B cell (primary cell): ENCODE measurements at regions not wholly inside any gene's neighbourhood (a gene's known extent, or its start where the extent isn't known, plus 50 kb on each side); places are given as distances from the start of the nearest gene placed in this dataset.

ENCODE experiments used
- ATAC-seq: fragments of 200-7000 bp; cut with Tn5 transposase; one replicate; pipeline ENCODE4 v1.10.0; 2021; ENCODE audit warnings: low read depth, mild to moderate bottlenecking, moderate number of reproducible peaks, moderate library complexity
- CTCF ChIA-PET: fragments of 350-600 bp; sonication (Branson Sonifier 250); formaldehyde crosslinking; loops from one replicate; lab custom pipeline; 2021; ENCODE audit warnings: antibody characterized with exemption, inconsistent platforms; lab: Charles Lee
- POLR2A ChIA-PET: fragments of 350-600 bp; sonication (Branson Sonifier 250); formaldehyde crosslinking; loops from one replicate; lab custom pipeline; 2021; ENCODE audit warnings: antibody characterized with exemption; lab: Charles Lee
- DNase-seq: peaks from one replicate; pipeline ENCODE4 v3.0.0; 2013
- H2AFZ ChIP-seq: 2 replicates; pipeline ENCODE4 v1.6.1; 2012; ENCODE audit warnings: mild to moderate bottlenecking, low read depth, low read length; ENCODE audit not compliant: insufficient read depth, poor library complexity, severe bottlenecking
- H3K27ac ChIP-seq, 2 donors: 1 replicate in 1 of 2; 2 replicates in 1 of 2; pipeline ENCODE4 v1.5.1; 2012 to 2013; ENCODE audit warnings: low read length in 2 of 2, mild to moderate bottlenecking in 2 of 2, moderate library complexity in 1 of 2
- H3K27me3 ChIP-seq, 4 experiments: fragments of 200-600 bp in 1 of 4; sonication (generic) in 1 of 4; replicated peaks in 1 of 4; 1 replicate in 2 of 4; 2 replicates in 2 of 4; pipeline versions ENCODE4 v1.6.1 to v1.7.0; 2013 to 2016; ENCODE audit warnings: low read length in 3 of 4, mild to moderate bottlenecking in 2 of 4, mixed read lengths in 1 of 4, moderate library complexity in 1 of 4; ENCODE audit not compliant: insufficient read depth in 4 of 4, control insufficient read depth in 3 of 4; ENCODE audit errors: control extremely low read depth in 1 of 4
- H3K36me3 ChIP-seq, 2 experiments: replicated peaks in 1 of 2; 1 replicate in 1 of 2; 2 replicates in 1 of 2; pipeline versions ENCODE4 v1.6.1 to v1.7.1; 2013; ENCODE audit warnings: low read length in 1 of 2; ENCODE audit not compliant: insufficient read depth in 2 of 2, control insufficient read depth in 1 of 2; ENCODE audit errors: control extremely low read depth in 1 of 2, extremely low read depth in 1 of 2
- H3K4me1 ChIP-seq, 2 donors: fragments of 200-600 bp in 1 of 2; sonication (generic) in 1 of 2; 1 replicate in 1 of 2; 2 replicates in 1 of 2; pipeline versions ENCODE4 v1.5.1 to v1.6.1; 2013 to 2017; ENCODE audit warnings: low read length in 2 of 2; ENCODE audit not compliant: control insufficient read depth in 2 of 2, insufficient read depth in 2 of 2
- H3K4me2 ChIP-seq: replicated peaks from 2 replicates; pipeline ENCODE3; 2012; ENCODE audit warnings: mild to moderate bottlenecking, low read depth, low read length; ENCODE audit not compliant: poor library complexity, severe bottlenecking
- H3K4me3 ChIP-seq, 5 experiments: fragments of 200-600 bp in 1 of 5; sonication (generic) in 1 of 5; 1 replicate in 3 of 5; 2 replicates in 2 of 5; pipeline versions ENCODE4 v1.5.1 to v1.7.0; 2011 to 2016; ENCODE audit warnings: low read length in 4 of 5, mild to moderate bottlenecking in 4 of 5, low read depth in 2 of 5, control low read depth in 1 of 5, moderate library complexity in 1 of 5; ENCODE audit not compliant: insufficient read depth in 1 of 5; ENCODE audit errors: control extremely low read depth in 1 of 5, extremely low read depth in 1 of 5
- H3K79me2 ChIP-seq: fragments of 200-600 bp; sonication (generic); one replicate; pipeline ENCODE4 v1.6.0; 2016; ENCODE audit warnings: low read length; ENCODE audit not compliant: control insufficient read depth, insufficient read depth
- H3K9ac ChIP-seq: fragments of 200-600 bp; sonication (generic); 2 replicates; pipeline ENCODE4 v1.6.1; 2017; ENCODE audit warnings: mild to moderate bottlenecking, low read length, moderate library complexity
- H3K9me3 ChIP-seq, 3 donors: one replicate each; pipeline versions ENCODE4 v1.6.1 to v1.7.1; 2013; ENCODE audit warnings: low read length in 2 of 3; ENCODE audit not compliant: control insufficient read depth in 2 of 3, insufficient read depth in 1 of 3; ENCODE audit errors: control extremely low read depth in 1 of 3
- H4K20me1 ChIP-seq: 2 replicates; pipeline ENCODE4 v1.6.0; 2012; ENCODE audit warnings: mild to moderate bottlenecking, low read length; ENCODE audit not compliant: insufficient read depth, control insufficient read depth, poor library complexity, severe bottlenecking
- H3K27ac Mint-ChIP-seq: one replicate; pipeline ENCODE4 v1.8.0; 2021; ENCODE audit warnings: mixed read lengths
- H3K27me3 Mint-ChIP-seq: one replicate; pipeline ENCODE4 v1.8.0; 2021; ENCODE audit warnings: mixed read lengths
- H3K4me1 Mint-ChIP-seq: one replicate; pipeline ENCODE4 v1.8.0; 2021; ENCODE audit warnings: mixed read lengths
- H3K4me3 Mint-ChIP-seq: one replicate; pipeline ENCODE4 v1.8.0; 2021; ENCODE audit warnings: mixed read lengths
- H3K9me3 Mint-ChIP-seq: one replicate; pipeline ENCODE4 v1.8.0; 2022; ENCODE audit warnings: mixed read lengths; ENCODE audit not compliant: insufficient read depth
- EZH2 ChIP-seq: IDR thresholded peaks from 2 replicates; pipeline ENCODE4 v1.6.1; 2012; ENCODE audit warnings: borderline replicate concordance, low read depth, mild to moderate bottlenecking, moderate library complexity, low read length; ENCODE audit not compliant: insufficient read depth, poor library complexity, severe bottlenecking
- WGBS: methylation state at CpG from one replicate; pipeline ENCODE4 v1.1.5; 2013; ENCODE audit warnings: missing lambda C conversion rate; ENCODE audit not compliant: insufficient coverage; 5-methylcytosine and 5-hydroxymethylcytosine counted together
- intact Hi-C: fragments of 100-400 bp; cut with micrococcal nuclease; formaldehyde crosslinking; loops from one replicate; pipeline ENCODE4 v1.10.0; 2022
- TF ChIP-seq, protein P1 (sequence below): fragments of 200-600 bp; IDR thresholded peaks from one replicate; pipeline ENCODE4 v1.8.0; 2022; ENCODE audit warnings: antibody characterized with exemption, mild to moderate bottlenecking

DNA sequence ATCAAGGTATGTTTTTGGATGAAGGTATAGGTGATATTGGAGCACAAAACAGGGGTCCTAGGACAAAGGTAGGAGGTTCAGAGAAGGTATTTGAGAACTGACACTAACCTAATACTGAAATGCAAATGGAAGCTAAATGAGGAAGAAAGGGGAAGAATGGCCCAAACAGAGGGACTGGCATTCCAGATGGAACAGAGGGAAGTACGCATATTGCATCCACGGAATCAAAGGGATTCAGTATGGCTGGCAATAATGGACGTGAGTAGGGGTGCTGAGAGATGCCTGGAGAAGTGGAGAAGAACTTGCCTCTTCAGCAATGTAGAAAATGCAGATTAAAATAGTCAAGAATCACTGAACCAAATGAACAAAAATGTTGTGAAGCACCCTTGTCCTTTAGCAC is 283.5 kb upstream of the DACH1 start:
- TF ChIP-seq, protein P1, sequence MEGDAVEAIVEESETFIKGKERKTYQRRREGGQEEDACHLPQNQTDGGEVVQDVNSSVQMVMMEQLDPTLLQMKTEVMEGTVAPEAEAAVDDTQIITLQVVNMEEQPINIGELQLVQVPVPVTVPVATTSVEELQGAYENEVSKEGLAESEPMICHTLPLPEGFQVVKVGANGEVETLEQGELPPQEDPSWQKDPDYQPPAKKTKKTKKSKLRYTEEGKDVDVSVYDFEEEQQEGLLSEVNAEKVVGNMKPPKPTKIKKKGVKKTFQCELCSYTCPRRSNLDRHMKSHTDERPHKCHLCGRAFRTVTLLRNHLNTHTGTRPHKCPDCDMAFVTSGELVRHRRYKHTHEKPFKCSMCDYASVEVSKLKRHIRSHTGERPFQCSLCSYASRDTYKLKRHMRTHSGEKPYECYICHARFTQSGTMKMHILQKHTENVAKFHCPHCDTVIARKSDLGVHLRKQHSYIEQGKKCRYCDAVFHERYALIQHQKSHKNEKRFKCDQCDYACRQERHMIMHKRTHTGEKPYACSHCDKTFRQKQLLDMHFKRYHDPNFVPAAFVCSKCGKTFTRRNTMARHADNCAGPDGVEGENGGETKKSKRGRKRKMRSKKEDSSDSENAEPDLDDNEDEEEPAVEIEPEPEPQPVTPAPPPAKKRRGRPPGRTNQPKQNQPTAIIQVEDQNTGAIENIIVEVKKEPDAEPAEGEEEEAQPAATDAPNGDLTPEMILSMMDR, result no peak
- TF ChIP-seq EZH2, result no peak
- Mint-ChIP-seq H3K4me3 (no peak overlapping the region), H3K27me3 (no peaks in the 10 kb centered on the region), H3K9me3 (peaks cover 5% of the 10 kb centered on the region), H3K4me1 (no peaks in the 10 kb centered on the region), H3K27ac (no peak overlapping the region)
- no peak overlapping the region for H2AFZ ChIP-seq
- no peaks in the 10 kb centered on the region for H3K4me1 ChIP-seq
- no peaks in the 10 kb centered on the region for H4K20me1 ChIP-seq
- ATAC-seq, result no peak
- no peak overlapping the region for H3K27ac ChIP-seq
- no peak for DNase-seq
- H3K27me3 ChIP-seq, result no peaks in the 10 kb centered on the region
- H3K9ac ChIP-seq, result no peak overlapping the region
- POLR2A ChIA-PET, result no interaction called here
- intact Hi-C loops, result no loop called here
- no peaks in the 10 kb centered on the region for H3K36me3 ChIP-seq
- peaks cover 0 to 3% (median 0%) of the 10 kb centered on the region in 3 donors for H3K9me3 ChIP-seq
- no peak overlapping the region for H3K4me3 ChIP-seq
- H3K79me2 ChIP-seq, result no peaks in the 10 kb centered on the region
- CTCF ChIA-PET, result no interaction called here
- WGBS, result 70% methylated on average over 3 of the region's 3 CpGs
- H3K4me2 ChIP-seq, result no peak overlapping the region

DNA sequence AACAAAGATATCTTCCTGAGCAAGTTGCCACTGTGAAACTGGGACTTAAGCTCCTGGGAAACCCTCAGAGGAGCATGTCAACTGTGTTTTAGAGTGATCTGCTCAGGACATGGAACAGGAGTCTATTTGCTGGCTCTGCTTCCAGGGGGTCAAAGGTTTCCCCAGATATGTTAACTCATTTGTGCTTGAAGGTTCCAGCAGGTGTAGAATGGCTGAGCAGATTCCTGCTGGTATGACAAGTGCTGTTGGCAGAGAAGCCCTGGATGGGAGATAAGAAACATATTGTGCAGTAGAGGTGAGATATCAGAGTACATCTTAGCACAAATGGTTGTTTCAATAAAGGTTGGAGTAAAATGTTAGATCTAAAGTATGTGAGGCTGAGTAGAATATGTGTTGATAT is 282.7 kb upstream of the DACH1 start:
- Histone ChIP-seq H3K79me2 (no peaks in the 10 kb centered on the region), H3K27ac (no peak overlapping the region), H3K4me1 (no peaks in the 10 kb centered on the region), H2AFZ (no peak overlapping the region), H3K36me3 (no peaks in the 10 kb centered on the region), H3K4me2 (no peak overlapping the region), H3K27me3 (no peaks in the 10 kb centered on the region), H3K9me3 (peaks cover 0 to 3% (median 0%) of the 10 kb centered on the region in 3 donors), H4K20me1 (no peaks in the 10 kb centered on the region), H3K9ac (no peak overlapping the region), H3K4me3 (no peak overlapping the region)
- POLR2A ChIA-PET, result no interaction called here
- DNase-seq, result no peak
- Mint-ChIP-seq H3K27ac (no peak overlapping the region), H3K27me3 (no peaks in the 10 kb centered on the region), H3K4me1 (no peaks in the 10 kb centered on the region), H3K9me3 (peaks cover 5% of the 10 kb centered on the region), H3K4me3 (no peak overlapping the region)
- CTCF ChIA-PET, result no interaction called here
- intact Hi-C loops, result no loop called here
- TF ChIP-seq, protein P1, result no peak
- no peak for TF ChIP-seq EZH2
- ATAC-seq, result no peak
